ENCODE measurements at regions not wholly inside any gene's neighbourhood (a gene's known extent, or its start where the extent isn't known, plus 50 kb on each side); places are given as distances from the start of the nearest gene placed in this dataset.
"Not testable (repeated sequence)": the region's sequence is repeated elsewhere in the genome, so short reads cannot be mapped to it uniquely, and the experiment has no call there.

DNA sequence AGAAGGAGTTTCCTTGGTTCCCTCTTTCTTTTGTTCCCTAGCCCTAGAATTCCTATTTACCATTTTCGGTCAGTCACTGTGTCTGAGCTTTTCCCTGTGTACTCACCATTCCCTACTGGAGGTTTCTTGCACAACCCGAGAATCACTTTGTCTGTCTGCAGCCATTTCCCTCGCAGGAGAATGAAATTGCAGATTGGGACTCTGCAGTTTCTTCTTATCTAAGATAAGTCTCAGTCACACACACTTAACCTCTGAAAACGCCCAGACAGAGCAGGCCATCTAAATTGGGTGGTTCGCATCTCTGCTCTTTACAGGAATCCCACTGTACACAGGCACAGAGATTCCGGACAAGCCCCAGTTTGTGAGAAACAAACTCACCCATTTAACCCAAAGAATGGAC lies 58.6 kb upstream of the CNTNAP2 start:
- Mint-ChIP-seq H3K4me3 (no peak overlapping the region), H3K27ac (no peak overlapping the region), H3K27me3 (ENCODE audit: insufficient read depth) (no peaks in the 10 kb centered on the region), H3K36me3 (ENCODE audit: low read depth) (no peaks in the 10 kb centered on the region), H3K9me3 (peaks cover 46% of the 10 kb centered on the region), H3K4me1 (ENCODE audit: low read depth) (no peaks in the 10 kb centered on the region)
- DNase-seq, result no peak
- TF ChIP-seq, protein P1, sequence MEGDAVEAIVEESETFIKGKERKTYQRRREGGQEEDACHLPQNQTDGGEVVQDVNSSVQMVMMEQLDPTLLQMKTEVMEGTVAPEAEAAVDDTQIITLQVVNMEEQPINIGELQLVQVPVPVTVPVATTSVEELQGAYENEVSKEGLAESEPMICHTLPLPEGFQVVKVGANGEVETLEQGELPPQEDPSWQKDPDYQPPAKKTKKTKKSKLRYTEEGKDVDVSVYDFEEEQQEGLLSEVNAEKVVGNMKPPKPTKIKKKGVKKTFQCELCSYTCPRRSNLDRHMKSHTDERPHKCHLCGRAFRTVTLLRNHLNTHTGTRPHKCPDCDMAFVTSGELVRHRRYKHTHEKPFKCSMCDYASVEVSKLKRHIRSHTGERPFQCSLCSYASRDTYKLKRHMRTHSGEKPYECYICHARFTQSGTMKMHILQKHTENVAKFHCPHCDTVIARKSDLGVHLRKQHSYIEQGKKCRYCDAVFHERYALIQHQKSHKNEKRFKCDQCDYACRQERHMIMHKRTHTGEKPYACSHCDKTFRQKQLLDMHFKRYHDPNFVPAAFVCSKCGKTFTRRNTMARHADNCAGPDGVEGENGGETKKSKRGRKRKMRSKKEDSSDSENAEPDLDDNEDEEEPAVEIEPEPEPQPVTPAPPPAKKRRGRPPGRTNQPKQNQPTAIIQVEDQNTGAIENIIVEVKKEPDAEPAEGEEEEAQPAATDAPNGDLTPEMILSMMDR (IDR thresholded peaks at IDR 0.05), result no peak

GRCh38 chr7:146054909-146055308 lies 61.7 kb upstream of the CNTNAP2 start:
- Mint-ChIP-seq H3K9me3 (peaks cover 54% of the 10 kb centered on the region), H3K27ac (no peak overlapping the region), H3K36me3 (ENCODE audit: low read depth) (no peaks in the 10 kb centered on the region), H3K4me3 (no peak overlapping the region), H3K27me3 (ENCODE audit: insufficient read depth) (no peaks in the 10 kb centered on the region), H3K4me1 (ENCODE audit: low read depth) (no peaks in the 10 kb centered on the region)
- DNase-seq, result no peak
- TF ChIP-seq, protein P1 (IDR thresholded peaks at IDR 0.05), result no peak

GRCh38 chr7:146053492-146053891 lies 63.1 kb upstream of the CNTNAP2 start:
- Mint-ChIP-seq H3K4me1 (ENCODE audit: low read depth) (no peaks in the 10 kb centered on the region), H3K27me3 (ENCODE audit: insufficient read depth) (no peaks in the 10 kb centered on the region), H3K27ac (no peak overlapping the region), H3K9me3 (peaks cover 51% of the 10 kb centered on the region), H3K36me3 (ENCODE audit: low read depth) (no peaks in the 10 kb centered on the region), H3K4me3 (no peak overlapping the region)
- TF ChIP-seq, protein P1 (IDR thresholded peaks at IDR 0.05), result no peak
- no peak for DNase-seq

GRCh38 chr7:146043310-146043709 lies 73.3 kb upstream of the CNTNAP2 start:
- not testable (repeated sequence) for H3K4me3 Mint-ChIP-seq; H3K4me1 Mint-ChIP-seq (ENCODE audit: low read depth); H3K27me3 Mint-ChIP-seq (ENCODE audit: insufficient read depth); H3K36me3 Mint-ChIP-seq (ENCODE audit: low read depth); DNase-seq; H3K27ac Mint-ChIP-seq
- peaks cover 38% of the 10 kb centered on the region for H3K9me3 Mint-ChIP-seq

DNA sequence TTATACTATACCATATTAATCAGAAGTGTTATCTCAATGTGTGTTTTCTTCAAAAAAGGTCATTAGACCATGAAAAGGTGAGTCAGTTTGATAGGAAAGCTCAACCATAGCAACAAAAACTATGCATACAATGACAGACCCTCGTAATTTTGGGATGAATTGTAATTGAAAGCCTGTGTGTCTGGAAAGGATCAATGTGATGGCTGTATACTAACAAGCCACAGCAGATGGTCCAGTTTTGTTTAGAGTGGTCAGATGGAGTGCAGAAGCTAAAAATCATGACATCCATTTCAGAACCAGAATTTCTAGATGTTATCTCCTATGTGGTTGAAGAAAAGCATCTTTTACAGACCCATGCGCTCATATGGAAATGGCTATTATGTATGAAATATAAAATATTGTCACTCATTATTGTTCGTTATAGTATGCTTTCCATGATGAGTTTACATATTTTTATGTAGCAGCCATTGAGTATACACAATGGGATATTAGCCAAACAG lies 88.3 kb upstream of the CNTNAP2 start:
- no peak overlapping the region for H3K4me3 Mint-ChIP-seq
- no peaks in the 10 kb centered on the region for H3K36me3 Mint-ChIP-seq (ENCODE audit: low read depth)
- DNase-seq, result no peak
- H3K4me1 Mint-ChIP-seq (ENCODE audit: low read depth), result no peaks in the 10 kb centered on the region
- H3K9me3 Mint-ChIP-seq, result peaks cover 16% of the 10 kb centered on the region
- TF ChIP-seq, protein P1 (IDR thresholded peaks at IDR 0.05), result no peak
- no peaks in the 10 kb centered on the region for H3K27me3 Mint-ChIP-seq (ENCODE audit: insufficient read depth)
- H3K27ac Mint-ChIP-seq, result no peak overlapping the region

- Mint-ChIP-seq H3K4me1 (ENCODE audit: low read depth) (no peaks in the 10 kb centered on the region), H3K9me3 (peaks cover 16% of the 10 kb centered on the region), H3K4me3 (no peak overlapping the region), H3K36me3 (ENCODE audit: low read depth) (no peaks in the 10 kb centered on the region), H3K27me3 (ENCODE audit: insufficient read depth) (no peaks in the 10 kb centered on the region), H3K27ac (no peak overlapping the region)
- TF ChIP-seq, protein P1 (IDR thresholded peaks at IDR 0.05), result no peak
- no peak for DNase-seq
These were observed 89.4 kb upstream of the CNTNAP2 start for GRCh38 chr7:146027243-146027642.

Measured in HFFc6 (cell line).